DND-41 (cell line): ENCODE measurements at regions not wholly inside any gene's neighbourhood (a gene's known extent, or its start where the extent isn't known, plus 50 kb on each side); places are given as distances from the start of the nearest gene placed in this dataset.

ENCODE experiments used
- ATAC-seq: fragments of 200-7000 bp; cut with Tn5 transposase; 3 replicates; pipeline ENCODE4 v1.9.1; 2021; ENCODE audit warnings: low read depth; ENCODE audit not compliant: insufficient read depth
- DNase-seq: peaks from one replicate; pipeline ENCODE4 v3.0.0-alpha.2; 2020
- H2AFZ ChIP-seq: 2 replicates; pipeline ENCODE4 v1.6.0; 2012; ENCODE audit warnings: low read depth, low read length
- H3K27ac ChIP-seq: 2 replicates; pipeline ENCODE4 v1.5.1; 2012; ENCODE audit warnings: low read length, inconsistent platforms
- H3K27me3 ChIP-seq: fragments of 200-600 bp; sonication (generic); 2 replicates; pipeline ENCODE4 v1.6.0; 2012; ENCODE audit warnings: low read length, mild to moderate bottlenecking, inconsistent platforms; ENCODE audit not compliant: insufficient read depth, poor library complexity
- H3K36me3 ChIP-seq: 2 replicates; pipeline ENCODE4 v1.5.1; 2012; ENCODE audit warnings: low read length, inconsistent platforms; ENCODE audit not compliant: insufficient read depth
- H3K4me1 ChIP-seq: 2 replicates; pipeline ENCODE4 v1.5.1; 2012; ENCODE audit warnings: mild to moderate bottlenecking, low read length; ENCODE audit not compliant: insufficient read depth
- H3K4me2 ChIP-seq: 2 replicates; pipeline ENCODE4 v1.6.0; 2012; ENCODE audit warnings: mild to moderate bottlenecking, moderate library complexity, low read length, inconsistent platforms; ENCODE audit not compliant: insufficient read depth
- H3K4me3 ChIP-seq, 2 experiments: fragments of 200-600 bp in 1 of 2; shearing (Covaris generic) in 1 of 2; 2 replicates each; pipeline ENCODE4 v1.5.1; 2012 to 2016; ENCODE audit warnings: inconsistent platforms in 2 of 2, low read length in 2 of 2, mild to moderate bottlenecking in 2 of 2, low read depth in 1 of 2, moderate library complexity in 1 of 2
- H3K79me2 ChIP-seq: 2 replicates; pipeline ENCODE4 v1.6.0; 2012; ENCODE audit warnings: low read length, inconsistent platforms; ENCODE audit not compliant: insufficient read depth
- H3K9ac ChIP-seq: 2 replicates; pipeline ENCODE4 v1.6.0; 2012; ENCODE audit warnings: low read depth, mild to moderate bottlenecking, inconsistent platforms, low read length, moderate library complexity
- H3K9me3 ChIP-seq: 2 replicates; pipeline ENCODE4 v1.5.1; 2012; ENCODE audit warnings: low read length, moderate library complexity, mild to moderate bottlenecking, inconsistent platforms; ENCODE audit not compliant: insufficient read depth, severe bottlenecking
- H4K20me1 ChIP-seq: 2 replicates; pipeline ENCODE4 v1.6.0; 2012; ENCODE audit warnings: low read length; ENCODE audit not compliant: insufficient read depth
- EZH2 ChIP-seq: IDR thresholded peaks from 3 replicates; pipeline ENCODE4 v1.6.1; 2012; ENCODE audit warnings: borderline replicate concordance, low read depth, mild to moderate bottlenecking, moderate library complexity, low read length, inconsistent platforms; ENCODE audit not compliant: severe bottlenecking
- TF ChIP-seq, protein P1 (sequence below): IDR thresholded peaks from 2 replicates; pipeline ENCODE4 v1.5.1; 2012; ENCODE audit warnings: borderline replicate concordance, low read length, moderate library complexity, mild to moderate bottlenecking; ENCODE audit not compliant: poor library complexity, severe bottlenecking; ENCODE audit errors: extremely low read depth

- Histone ChIP-seq H3K27ac (no peak overlapping the region), H3K4me3 (no peak overlapping the region), H3K27me3 (no peaks in the 10 kb centered on the region), H3K9me3 (no peaks in the 10 kb centered on the region), H3K9ac (no peak overlapping the region), H2AFZ (no peak overlapping the region), H3K4me1 (no peaks in the 10 kb centered on the region), H3K4me2 (no peak overlapping the region), H3K79me2 (no peaks in the 10 kb centered on the region), H4K20me1 (no peaks in the 10 kb centered on the region), H3K36me3 (no peaks in the 10 kb centered on the region)
- DNase-seq, result no peak
- no peak for ATAC-seq
- no peak for TF ChIP-seq EZH2
- TF ChIP-seq, protein P1, sequence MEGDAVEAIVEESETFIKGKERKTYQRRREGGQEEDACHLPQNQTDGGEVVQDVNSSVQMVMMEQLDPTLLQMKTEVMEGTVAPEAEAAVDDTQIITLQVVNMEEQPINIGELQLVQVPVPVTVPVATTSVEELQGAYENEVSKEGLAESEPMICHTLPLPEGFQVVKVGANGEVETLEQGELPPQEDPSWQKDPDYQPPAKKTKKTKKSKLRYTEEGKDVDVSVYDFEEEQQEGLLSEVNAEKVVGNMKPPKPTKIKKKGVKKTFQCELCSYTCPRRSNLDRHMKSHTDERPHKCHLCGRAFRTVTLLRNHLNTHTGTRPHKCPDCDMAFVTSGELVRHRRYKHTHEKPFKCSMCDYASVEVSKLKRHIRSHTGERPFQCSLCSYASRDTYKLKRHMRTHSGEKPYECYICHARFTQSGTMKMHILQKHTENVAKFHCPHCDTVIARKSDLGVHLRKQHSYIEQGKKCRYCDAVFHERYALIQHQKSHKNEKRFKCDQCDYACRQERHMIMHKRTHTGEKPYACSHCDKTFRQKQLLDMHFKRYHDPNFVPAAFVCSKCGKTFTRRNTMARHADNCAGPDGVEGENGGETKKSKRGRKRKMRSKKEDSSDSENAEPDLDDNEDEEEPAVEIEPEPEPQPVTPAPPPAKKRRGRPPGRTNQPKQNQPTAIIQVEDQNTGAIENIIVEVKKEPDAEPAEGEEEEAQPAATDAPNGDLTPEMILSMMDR, result no peak
These were observed 127.7 kb downstream of the ASB9 start for GRCh38 chrX:15142084-15142715.

DNA sequence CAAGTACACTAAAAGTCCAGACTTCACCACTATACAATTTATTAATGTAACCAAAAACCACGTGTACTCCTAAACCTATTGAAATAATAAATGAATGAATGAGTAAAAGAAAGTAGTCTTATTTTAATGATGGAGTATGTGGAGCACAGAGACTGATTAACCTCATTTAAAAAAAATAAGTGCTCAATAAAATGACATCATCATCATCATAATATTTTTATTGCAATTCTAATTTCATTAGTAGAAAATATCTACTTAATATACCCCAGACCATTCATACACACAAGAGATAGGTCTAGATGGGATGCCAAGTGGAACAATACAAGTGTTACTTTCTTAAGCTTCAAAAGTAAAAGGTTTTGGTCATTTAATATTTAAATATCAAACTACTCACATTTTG, 133.1 kb downstream of the ASB9 start:
- Histone ChIP-seq H4K20me1 (no peaks in the 10 kb centered on the region), H3K27ac (no peak overlapping the region), H2AFZ (no peak overlapping the region), H3K9me3 (no peaks in the 10 kb centered on the region), H3K27me3 (no peaks in the 10 kb centered on the region), H3K9ac (no peak overlapping the region), H3K36me3 (no peaks in the 10 kb centered on the region), H3K79me2 (no peaks in the 10 kb centered on the region), H3K4me2 (no peak overlapping the region), H3K4me3 (no peak overlapping the region), H3K4me1 (no peaks in the 10 kb centered on the region)
- DNase-seq (no peak), ATAC-seq (no peak)
- TF ChIP-seq EZH2, result no peak
- TF ChIP-seq, protein P1, result no peak

GRCh38 chrX:15129412-15129811, 140.5 kb downstream of the ASB9 start:
- Histone ChIP-seq H3K9me3 (no peaks in the 10 kb centered on the region), H3K9ac (no peak overlapping the region), H3K36me3 (no peaks in the 10 kb centered on the region), H2AFZ (no peak overlapping the region), H3K4me3 (no peak overlapping the region), H3K79me2 (no peaks in the 10 kb centered on the region), H3K27ac (no peak overlapping the region), H3K27me3 (no peaks in the 10 kb centered on the region), H3K4me1 (no peaks in the 10 kb centered on the region), H4K20me1 (no peaks in the 10 kb centered on the region), H3K4me2 (no peak overlapping the region)
- ATAC-seq (no peak), DNase-seq (no peak)
- TF ChIP-seq, protein P1, result no peak
- TF ChIP-seq EZH2, result no peak

- no peak overlapping the region for H3K4me2 ChIP-seq
- DNase-seq (no peak), ATAC-seq (no peak)
- H3K27ac ChIP-seq, result no peak overlapping the region
- no peak overlapping the region for H3K9ac ChIP-seq
- no peak overlapping the region for H2AFZ ChIP-seq
- H3K27me3 ChIP-seq, result no peaks in the 10 kb centered on the region
- no peaks in the 10 kb centered on the region for H3K9me3 ChIP-seq
- no peaks in the 10 kb centered on the region for H3K79me2 ChIP-seq
- TF ChIP-seq EZH2, result no peak
- no peaks in the 10 kb centered on the region for H3K4me1 ChIP-seq
- no peak overlapping the region for H3K4me3 ChIP-seq
- no peaks in the 10 kb centered on the region for H4K20me1 ChIP-seq
- no peaks in the 10 kb centered on the region for H3K36me3 ChIP-seq
These were observed 141.0 kb downstream of the ASB9 start for GRCh38 chrX:15128861-15129260.
